MM.1S (cell line): ENCODE measurements at regions not wholly inside any gene's neighbourhood (a gene's known extent, or its start where the extent isn't known, plus 50 kb on each side); places are given as distances from the start of the nearest gene placed in this dataset.
A peak's percentile ranks its signal among the peaks of the same experiment; 100 is the strongest.

Experiments used
- DNase-seq: peaks from one replicate; pipeline ENCODE4 v3.0.0-alpha.2; 2015
- H2AFZ ChIP-seq: fragments of 300-600 bp; sonication (generic); 2 replicates; pipeline ENCODE4 v1.6.0; 2016; ENCODE audit warnings: antibody characterized with exemption, low read length
- H3F3A ChIP-seq: fragments of 300-600 bp; sonication (generic); 2 replicates; pipeline ENCODE4 v1.6.1; 2016; ENCODE audit warnings: mild to moderate bottlenecking, antibody characterized with exemption, low read length, moderate library complexity, mixed read lengths; ENCODE audit not compliant: insufficient read depth
- H3K27ac ChIP-seq: fragments of 300-600 bp; sonication (generic); 2 replicates; pipeline ENCODE4 v1.5.1; 2016; ENCODE audit warnings: mild to moderate bottlenecking, low read length
- H3K27me3 ChIP-seq: fragments of 300-600 bp; sonication (generic); replicated peaks from 2 replicates; pipeline ENCODE4 v1.6.0; 2016; ENCODE audit warnings: low read length; ENCODE audit not compliant: insufficient read depth
- H3K36me3 ChIP-seq: fragments of 300-600 bp; sonication (generic); replicated peaks from 2 replicates; pipeline ENCODE4 v1.6.1; 2016; ENCODE audit warnings: mild to moderate bottlenecking, low read length, mixed read lengths; ENCODE audit not compliant: insufficient read depth
- H3K4me1 ChIP-seq: fragments of 300-600 bp; sonication (generic); 2 replicates; pipeline ENCODE4 v1.6.1; 2016; ENCODE audit warnings: low read length, mixed read lengths
- H3K4me2 ChIP-seq: fragments of 300-600 bp; sonication (generic); 2 replicates; pipeline ENCODE4 v1.6.0; 2016; ENCODE audit warnings: low read depth, low read length
- H3K4me3 ChIP-seq: fragments of 300-600 bp; sonication (generic); 2 replicates; pipeline ENCODE4 v1.5.1; 2016; ENCODE audit warnings: low read length, mixed read lengths
- H3K79me2 ChIP-seq: fragments of 300-600 bp; sonication (generic); 2 replicates; pipeline ENCODE4 v1.6.1; 2016; ENCODE audit warnings: mixed run types, low read length, mixed read lengths
- H3K9ac ChIP-seq: fragments of 300-600 bp; sonication (generic); 2 replicates; pipeline ENCODE4 v1.6.1; 2016; ENCODE audit warnings: low read length, mixed read lengths
- H3K9me2 ChIP-seq: fragments of 300-600 bp; sonication (generic); replicated peaks from 2 replicates; pipeline ENCODE4 v1.6.1; 2016; ENCODE audit warnings: mild to moderate bottlenecking, low read length, mixed read lengths; ENCODE audit not compliant: insufficient read depth
- H3K9me3 ChIP-seq: fragments of 300-600 bp; sonication (generic); replicated peaks from 2 replicates; pipeline ENCODE4 v1.6.1; 2016; ENCODE audit warnings: mild to moderate bottlenecking, low read length, mixed read lengths; ENCODE audit not compliant: insufficient read depth
- H4K20me1 ChIP-seq: fragments of 300-600 bp; sonication (generic); 2 replicates; pipeline ENCODE4 v1.6.1; 2016; ENCODE audit warnings: mild to moderate bottlenecking, low read length, moderate library complexity, mixed read lengths; ENCODE audit not compliant: insufficient read depth
- EZH2 ChIP-seq: fragments of 300-600 bp; sonication (generic); optimal IDR thresholded peaks from 2 replicates; pipeline ENCODE3; 2017; ENCODE audit warnings: low read depth, mild to moderate bottlenecking, antibody characterized with exemption, low read length, mixed read lengths
- EZH2phosphoT487 ChIP-seq: fragments of 300-600 bp; sonication (generic); IDR thresholded peaks from 2 replicates; pipeline ENCODE4 v1.6.1; 2018; ENCODE audit warnings: antibody characterized with exemption, low read length
- TF ChIP-seq, protein P1 (sequence below): fragments of 300-600 bp; sonication (generic); IDR thresholded peaks from 2 replicates; pipeline ENCODE4 v1.5.1; 2016; ENCODE audit warnings: antibody characterized with exemption, low read length, mixed read lengths

DNA sequence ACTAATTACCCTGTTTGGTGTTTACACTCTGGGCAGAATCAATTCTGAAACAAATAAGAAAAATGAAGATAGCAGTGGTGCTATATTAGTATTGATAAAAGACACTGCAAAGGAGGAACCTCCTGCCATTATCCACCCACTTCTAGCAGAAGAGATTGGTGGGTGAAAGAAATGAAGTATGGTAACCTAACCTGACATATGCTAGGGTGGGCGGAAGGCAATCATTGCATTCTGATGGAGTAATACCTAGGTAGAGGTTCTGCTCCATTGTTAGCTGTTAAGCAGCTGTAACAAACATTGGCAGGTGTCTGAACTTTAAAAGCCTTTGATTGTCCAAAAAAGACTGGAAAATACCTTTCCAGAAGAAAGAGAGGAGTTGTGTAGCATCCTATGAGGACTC lies 95.9 kb downstream of the OTUD1 start:
- Histone ChIP-seq H3K4me2 (no peak overlapping the region), H3K9ac (no peak overlapping the region), H3K9me2 (no peaks in the 10 kb centered on the region), H2AFZ (no peak overlapping the region), H3K4me3 (no peak overlapping the region), H3K27me3 (no peaks in the 10 kb centered on the region), H3K36me3 (no peaks in the 10 kb centered on the region), H3K79me2 (no peaks in the 10 kb centered on the region), H4K20me1 (no peaks in the 10 kb centered on the region), H3K9me3 (no peaks in the 10 kb centered on the region), H3K4me1 (no peaks in the 10 kb centered on the region), H3F3A (no peaks in the 10 kb centered on the region), H3K27ac (no peak overlapping the region)
- TF ChIP-seq EZH2 (no peak), EZH2phosphoT487 (no peak)
- TF ChIP-seq, protein P1, sequence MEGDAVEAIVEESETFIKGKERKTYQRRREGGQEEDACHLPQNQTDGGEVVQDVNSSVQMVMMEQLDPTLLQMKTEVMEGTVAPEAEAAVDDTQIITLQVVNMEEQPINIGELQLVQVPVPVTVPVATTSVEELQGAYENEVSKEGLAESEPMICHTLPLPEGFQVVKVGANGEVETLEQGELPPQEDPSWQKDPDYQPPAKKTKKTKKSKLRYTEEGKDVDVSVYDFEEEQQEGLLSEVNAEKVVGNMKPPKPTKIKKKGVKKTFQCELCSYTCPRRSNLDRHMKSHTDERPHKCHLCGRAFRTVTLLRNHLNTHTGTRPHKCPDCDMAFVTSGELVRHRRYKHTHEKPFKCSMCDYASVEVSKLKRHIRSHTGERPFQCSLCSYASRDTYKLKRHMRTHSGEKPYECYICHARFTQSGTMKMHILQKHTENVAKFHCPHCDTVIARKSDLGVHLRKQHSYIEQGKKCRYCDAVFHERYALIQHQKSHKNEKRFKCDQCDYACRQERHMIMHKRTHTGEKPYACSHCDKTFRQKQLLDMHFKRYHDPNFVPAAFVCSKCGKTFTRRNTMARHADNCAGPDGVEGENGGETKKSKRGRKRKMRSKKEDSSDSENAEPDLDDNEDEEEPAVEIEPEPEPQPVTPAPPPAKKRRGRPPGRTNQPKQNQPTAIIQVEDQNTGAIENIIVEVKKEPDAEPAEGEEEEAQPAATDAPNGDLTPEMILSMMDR = no peak
- no peak for DNase-seq

DNA sequence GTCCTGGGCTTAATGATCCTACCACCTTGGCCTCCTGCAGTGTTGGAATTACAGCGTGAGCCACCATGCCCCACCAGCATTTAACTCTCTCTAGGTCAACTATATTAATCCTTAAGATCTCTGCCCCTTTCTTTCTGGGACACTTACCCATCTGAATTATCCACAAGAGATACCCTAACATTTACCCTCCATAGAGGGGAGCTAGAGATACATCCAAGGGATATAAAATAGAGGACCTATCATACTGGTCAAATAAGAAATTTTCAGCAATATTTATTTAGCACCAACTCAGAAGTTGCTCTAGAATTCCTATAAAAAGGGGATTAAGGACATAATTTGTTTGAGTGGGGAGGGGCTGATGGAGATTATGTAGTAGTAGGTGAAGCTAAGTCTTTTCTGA lies 96.5 kb downstream of the OTUD1 start:
- DNase-seq = no peak
- H2AFZ ChIP-seq = no peak overlapping the region
- H3K9ac ChIP-seq = no peak overlapping the region
- no peaks in the 10 kb centered on the region for H3K9me3 ChIP-seq
- no peaks in the 10 kb centered on the region for H3K36me3 ChIP-seq
- no peaks in the 10 kb centered on the region for H3K79me2 ChIP-seq
- no peaks in the 10 kb centered on the region for H3K4me1 ChIP-seq
- TF ChIP-seq EZH2 = no peak
- TF ChIP-seq, protein P1 = 0 out of 2 replicates have a peak, but pooled peaks have one; percentile 3
- H3F3A ChIP-seq = no peaks in the 10 kb centered on the region
- no peak overlapping the region for H3K4me2 ChIP-seq
- H3K27me3 ChIP-seq = no peaks in the 10 kb centered on the region
- no peaks in the 10 kb centered on the region for H4K20me1 ChIP-seq
- no peak overlapping the region for H3K27ac ChIP-seq
- no peaks in the 10 kb centered on the region for H3K9me2 ChIP-seq
- H3K4me3 ChIP-seq = no peak overlapping the region

DNA sequence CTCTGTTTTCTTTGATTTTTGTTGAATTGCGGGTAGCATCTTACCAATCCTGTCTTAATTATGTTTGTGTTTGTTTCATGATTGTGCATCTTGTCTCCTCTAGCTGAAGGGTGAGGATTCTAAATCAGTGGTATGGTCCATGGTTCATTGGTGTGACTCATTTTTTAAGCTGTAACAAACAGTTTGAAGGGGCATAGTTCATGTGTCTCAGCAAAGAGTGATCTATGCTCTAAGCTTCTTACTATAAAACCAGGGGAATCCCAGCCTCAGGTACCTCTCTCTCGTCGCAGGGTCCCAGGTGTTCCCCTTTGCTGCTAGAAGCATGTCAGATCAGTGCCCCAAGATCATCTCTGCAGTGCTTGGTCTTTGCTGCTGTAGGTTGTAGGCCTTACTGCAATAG lies 100.1 kb downstream of the OTUD1 start:
- Histone ChIP-seq H2AFZ (no peak overlapping the region), H3K79me2 (no peaks in the 10 kb centered on the region), H3K9ac (no peak overlapping the region), H3K27me3 (no peaks in the 10 kb centered on the region), H3K27ac (no peak overlapping the region), H3K4me2 (no peak overlapping the region), H3K36me3 (no peaks in the 10 kb centered on the region), H3K9me2 (no peaks in the 10 kb centered on the region), H3F3A (no peaks in the 10 kb centered on the region), H3K4me3 (no peak overlapping the region), H4K20me1 (no peaks in the 10 kb centered on the region), H3K9me3 (no peaks in the 10 kb centered on the region), H3K4me1 (no peaks in the 10 kb centered on the region)
- no peak for DNase-seq
- TF ChIP-seq, protein P1 = no peak
- no peak for TF ChIP-seq EZH2
- no peak for TF ChIP-seq EZH2phosphoT487
